H9 (cell line): ENCODE measurements at regions not wholly inside any gene's neighbourhood (a gene's known extent, or its start where the extent isn't known, plus 50 kb on each side); places are given as distances from the start of the nearest gene placed in this dataset.

Source experiments
- DNase-seq: peaks from one replicate; pipeline ENCODE4 v3.0.0-alpha.2; 2017
- H2AFZ ChIP-seq: one replicate; pipeline ENCODE4 v1.6.1; 2013; ENCODE audit warnings: mild to moderate bottlenecking, low read length, control low read depth, moderate library complexity
- H2AK5ac ChIP-seq: 2 replicates; pipeline ENCODE4 v1.6.1; 2013; ENCODE audit warnings: low read length, control low read depth, mixed read lengths; ENCODE audit not compliant: insufficient read length
- H2BK120ac ChIP-seq: one replicate; pipeline ENCODE4 v1.6.1; 2013; ENCODE audit warnings: low read depth, mild to moderate bottlenecking, low read length, control low read depth, inconsistent platforms; ENCODE audit not compliant: poor library complexity, severe bottlenecking
- H2BK12ac ChIP-seq: 2 replicates; pipeline ENCODE4 v1.6.1; 2013; ENCODE audit warnings: low read length, control low read depth, mixed read lengths, low read depth; ENCODE audit not compliant: insufficient read length
- H2BK15ac ChIP-seq: 2 replicates; pipeline ENCODE4 v1.6.1; 2013; ENCODE audit warnings: low read depth, low read length, control low read depth
- H2BK20ac ChIP-seq: one replicate; pipeline ENCODE4 v1.6.1; 2013; ENCODE audit warnings: low read depth, mild to moderate bottlenecking, low read length, control low read depth, inconsistent platforms; ENCODE audit not compliant: poor library complexity, severe bottlenecking
- H2BK5ac ChIP-seq: 2 replicates; pipeline ENCODE4 v1.6.1; 2013; ENCODE audit warnings: low read length, control low read depth, mixed read lengths; ENCODE audit not compliant: insufficient read length
- H3K14ac ChIP-seq: 2 replicates; pipeline ENCODE4 v1.6.1; 2013; ENCODE audit warnings: low read length, control low read depth; ENCODE audit not compliant: insufficient read depth
- H3K18ac ChIP-seq: 2 replicates; pipeline ENCODE4 v1.6.1; 2013; ENCODE audit warnings: low read depth, mild to moderate bottlenecking, mixed read lengths, low read length, control low read depth; ENCODE audit not compliant: insufficient read length
- H3K23ac ChIP-seq: 2 replicates; pipeline ENCODE4 v1.6.1; 2013; ENCODE audit warnings: low read length, control low read depth, mixed read lengths, low read depth; ENCODE audit not compliant: insufficient read length
- H3K23me2 ChIP-seq: 2 replicates; pipeline ENCODE4 v1.6.1; 2013; ENCODE audit warnings: low read depth, mild to moderate bottlenecking, mixed read lengths, low read length, control low read depth; ENCODE audit not compliant: insufficient read length, poor library complexity, severe bottlenecking
- H3K27ac ChIP-seq: 2 replicates; pipeline ENCODE4 v1.5.1; 2013; ENCODE audit warnings: low read length, control low read depth, mixed read lengths, low read depth; ENCODE audit not compliant: insufficient read length
- H3K27me3 ChIP-seq: 2 replicates; pipeline ENCODE4 v1.6.1; 2013; ENCODE audit warnings: low read length, control low read depth, inconsistent platforms; ENCODE audit not compliant: insufficient read depth
- H3K4ac ChIP-seq: 2 replicates; pipeline ENCODE4 v1.6.1; 2013; ENCODE audit warnings: low read depth, mild to moderate bottlenecking, control low read depth, inconsistent platforms, low read length, moderate library complexity
- H3K4me1 ChIP-seq: 2 replicates; pipeline ENCODE4 v1.6.1; 2013; ENCODE audit warnings: low read length, control low read depth, inconsistent platforms; ENCODE audit not compliant: insufficient read depth
- H3K4me2 ChIP-seq: 2 replicates; pipeline ENCODE4 v1.6.1; 2013; ENCODE audit warnings: low read length, control low read depth, mixed read lengths; ENCODE audit not compliant: insufficient read length, insufficient read depth
- H3K56ac ChIP-seq: 2 replicates; pipeline ENCODE4 v1.6.1; 2013; ENCODE audit warnings: low read depth, mild to moderate bottlenecking, mixed read lengths, low read length, control low read depth; ENCODE audit not compliant: insufficient read length
- H3K79me1 ChIP-seq: 2 replicates; pipeline ENCODE4 v1.6.1; 2013; ENCODE audit warnings: low read depth, mild to moderate bottlenecking, moderate library complexity, low read length, control low read depth, inconsistent platforms; ENCODE audit not compliant: insufficient read depth, poor library complexity, severe bottlenecking
- H3K79me2 ChIP-seq: 2 replicates; pipeline ENCODE4 v1.6.1; 2013; ENCODE audit warnings: low read length, control low read depth, inconsistent platforms; ENCODE audit not compliant: insufficient read depth
- H3K9ac ChIP-seq: 2 replicates; pipeline ENCODE4 v1.6.1; 2013; ENCODE audit warnings: low read length, control low read depth, mixed read lengths; ENCODE audit not compliant: insufficient read length; ENCODE audit errors: extremely low read depth
- H3K9me3 ChIP-seq: one replicate; pipeline ENCODE4 v1.6.1; 2013; ENCODE audit warnings: low read depth, low read length, inconsistent platforms; ENCODE audit not compliant: control insufficient read depth
- H3T11ph ChIP-seq: one replicate; pipeline ENCODE4 v1.6.1; 2013; ENCODE audit warnings: mild to moderate bottlenecking, low read length, control low read depth, inconsistent platforms
- H4K20me1 ChIP-seq: one replicate; pipeline ENCODE4 v1.6.1; 2013; ENCODE audit not compliant: control insufficient read depth, insufficient read length, insufficient read depth
- H4K5ac ChIP-seq: 2 replicates; pipeline ENCODE4 v1.6.1; 2013; ENCODE audit warnings: low read depth, mild to moderate bottlenecking, mixed read lengths, low read length, control low read depth; ENCODE audit not compliant: insufficient read length
- H4K8ac ChIP-seq: replicated peaks from 2 replicates; pipeline ENCODE4 v1.6.1; 2013; ENCODE audit warnings: low read length, control low read depth, mixed read lengths, low read depth; ENCODE audit not compliant: insufficient read length
- H4K91ac ChIP-seq: 2 replicates; pipeline ENCODE4 v1.6.1; 2013; ENCODE audit warnings: low read depth, mild to moderate bottlenecking, moderate library complexity, mixed read lengths, low read length, control low read depth; ENCODE audit not compliant: insufficient read length
- H3K27ac Mint-ChIP-seq, 3 experiments: 2 replicates in 2 of 3; 3 replicates in 1 of 3; pipeline ENCODE4 v1.8.0; 2020 to 2021; ENCODE audit warnings: mixed read lengths in 3 of 3, mild to moderate bottlenecking in 1 of 3, moderate library complexity in 1 of 3
- H3K27me3 Mint-ChIP-seq: 2 replicates; pipeline ENCODE4 v1.8.0; 2021; ENCODE audit warnings: low read depth, mild to moderate bottlenecking, moderate library complexity, mixed read lengths
- H3K36me3 Mint-ChIP-seq, 3 experiments: 2 replicates in 2 of 3; 3 replicates in 1 of 3; pipeline ENCODE4 v1.8.0; 2020 to 2021; ENCODE audit warnings: low read depth in 3 of 3, mixed read lengths in 3 of 3; ENCODE audit not compliant: insufficient read depth in 1 of 3
- H3K4me1 Mint-ChIP-seq, 2 experiments: 2 replicates each; pipeline ENCODE4 v1.8.0; 2020; ENCODE audit warnings: mixed read lengths in 2 of 2
- H3K4me3 Mint-ChIP-seq, 2 experiments: 2 replicates in 1 of 2; 3 replicates in 1 of 2; pipeline ENCODE4 v1.8.0; 2020 to 2021; ENCODE audit warnings: mild to moderate bottlenecking in 2 of 2, mixed read lengths in 2 of 2, moderate library complexity in 1 of 2
- H3K9me3 Mint-ChIP-seq, 2 experiments: 2 replicates in 1 of 2; 3 replicates in 1 of 2; pipeline ENCODE4 v1.8.0; 2020; ENCODE audit warnings: mild to moderate bottlenecking in 2 of 2, mixed read lengths in 2 of 2, moderate library complexity in 1 of 2
- CTCF ChIP-seq: fragments of 200-600 bp; sonication (generic); conservative IDR thresholded peaks from 3 replicates; pipeline ENCODE4 v1.8.0; 2021; ENCODE audit warnings: antibody characterized with exemption, mild to moderate bottlenecking

- no peak overlapping the region for H3K27ac ChIP-seq
- H2AK5ac ChIP-seq, result no peak overlapping the region
- no peak overlapping the region for H3K4me2 ChIP-seq
- Mint-ChIP-seq H3K9me3 (peaks cover 0 to 15% of the 10 kb centered on the region in 2 experiments; a peak in 3 of 5 replicates), H3K27ac (no peak overlapping the region), H3K4me1 (no peaks in the 10 kb centered on the region), H3K27me3 (no peaks in the 10 kb centered on the region), H3K4me3 (no peak overlapping the region), H3K36me3 (peaks cover 0 to 6% (median 0%) of the 10 kb centered on the region in 3 experiments; a peak in 3 of 7 replicates)
- no peak overlapping the region for H3K9ac ChIP-seq
- no peak overlapping the region for H2BK20ac ChIP-seq
- no peak overlapping the region for H3K18ac ChIP-seq
- H2BK5ac ChIP-seq, result no peak overlapping the region
- H4K5ac ChIP-seq, result no peak overlapping the region
- no peaks in the 10 kb centered on the region for H3K9me3 ChIP-seq
- no peak for DNase-seq
- no peak for TF ChIP-seq CTCF
- no peak overlapping the region for H2BK12ac ChIP-seq
- no peak overlapping the region for H3K23ac ChIP-seq
- no peak overlapping the region for H2AFZ ChIP-seq
- H4K20me1 ChIP-seq, result no peaks in the 10 kb centered on the region
- no peaks in the 10 kb centered on the region for H3K79me2 ChIP-seq
- no peak overlapping the region for H3K4ac ChIP-seq
- no peaks in the 10 kb centered on the region for H3K27me3 ChIP-seq
- no peak overlapping the region for H2BK120ac ChIP-seq
- H3K23me2 ChIP-seq, result no peaks in the 10 kb centered on the region
- H3K79me1 ChIP-seq, result no peaks in the 10 kb centered on the region
- H3T11ph ChIP-seq, result no peak overlapping the region
- no peaks in the 10 kb centered on the region for H3K4me1 ChIP-seq
- H3K14ac ChIP-seq, result no peak overlapping the region
- no peak overlapping the region for H4K91ac ChIP-seq
- H4K8ac ChIP-seq, result no peak overlapping the region
- no peak overlapping the region for H2BK15ac ChIP-seq
- H3K56ac ChIP-seq, result no peak overlapping the region
These were observed 259.4 kb downstream of the PPP1R3A start for GRCh38 chr7:113659416-113659815.
